GM19455 (cell line): ENCODE measurements at regions not wholly inside any gene's neighbourhood (a gene's known extent, or its start where the extent isn't known, plus 50 kb on each side); places are given as distances from the start of the nearest gene placed in this dataset.
"Not testable (repeated sequence)": the region's sequence is repeated elsewhere in the genome, so short reads cannot be mapped to it uniquely, and the experiment has no call there.

ENCODE experiments used
- ATAC-seq: cut with Tn5 transposase; IDR thresholded peaks from one replicate; pipeline ENCODE4 v1.9.1; 2021; ENCODE audit not compliant: unreplicated experiment

DNA sequence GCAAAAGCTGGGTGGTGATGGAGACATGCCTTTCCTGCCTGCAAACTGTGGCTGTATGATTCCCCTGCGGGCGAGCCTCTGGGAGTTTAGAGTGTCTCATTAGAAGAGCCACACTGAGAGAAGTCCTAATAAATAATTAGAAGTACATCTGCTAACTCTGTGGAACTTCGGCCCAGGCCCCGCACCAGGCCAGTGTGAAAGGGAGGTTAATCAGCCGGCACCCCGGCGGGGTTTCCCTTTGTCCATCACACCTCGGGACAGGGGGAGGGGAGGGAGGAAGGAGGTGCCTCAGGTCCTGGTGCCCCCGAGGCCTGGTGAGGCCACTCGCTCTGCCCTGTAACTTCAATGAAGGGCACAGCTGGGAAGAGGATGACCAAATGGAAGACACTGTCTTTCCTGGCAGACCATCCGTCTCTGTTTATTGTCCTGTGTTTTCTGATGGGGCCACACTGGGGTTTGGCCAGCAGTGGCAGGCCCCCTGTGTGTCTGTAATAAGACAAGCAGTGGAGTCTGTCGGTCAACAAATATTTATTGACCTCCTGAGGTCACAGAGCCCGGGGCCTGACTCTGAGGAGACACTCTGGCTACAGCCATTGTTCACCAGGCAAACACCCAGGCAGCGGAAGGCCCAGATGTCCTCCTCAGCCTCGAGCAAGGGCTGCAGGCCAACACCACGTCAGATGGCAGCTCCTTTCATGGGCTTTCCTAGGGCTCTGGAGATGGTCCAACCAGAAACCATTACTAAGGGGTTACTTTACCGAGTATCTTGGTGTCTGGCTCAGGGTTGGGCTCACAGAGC lies 267.5 kb upstream of the RAB4A start:
- ATAC-seq = no peak

DNA sequence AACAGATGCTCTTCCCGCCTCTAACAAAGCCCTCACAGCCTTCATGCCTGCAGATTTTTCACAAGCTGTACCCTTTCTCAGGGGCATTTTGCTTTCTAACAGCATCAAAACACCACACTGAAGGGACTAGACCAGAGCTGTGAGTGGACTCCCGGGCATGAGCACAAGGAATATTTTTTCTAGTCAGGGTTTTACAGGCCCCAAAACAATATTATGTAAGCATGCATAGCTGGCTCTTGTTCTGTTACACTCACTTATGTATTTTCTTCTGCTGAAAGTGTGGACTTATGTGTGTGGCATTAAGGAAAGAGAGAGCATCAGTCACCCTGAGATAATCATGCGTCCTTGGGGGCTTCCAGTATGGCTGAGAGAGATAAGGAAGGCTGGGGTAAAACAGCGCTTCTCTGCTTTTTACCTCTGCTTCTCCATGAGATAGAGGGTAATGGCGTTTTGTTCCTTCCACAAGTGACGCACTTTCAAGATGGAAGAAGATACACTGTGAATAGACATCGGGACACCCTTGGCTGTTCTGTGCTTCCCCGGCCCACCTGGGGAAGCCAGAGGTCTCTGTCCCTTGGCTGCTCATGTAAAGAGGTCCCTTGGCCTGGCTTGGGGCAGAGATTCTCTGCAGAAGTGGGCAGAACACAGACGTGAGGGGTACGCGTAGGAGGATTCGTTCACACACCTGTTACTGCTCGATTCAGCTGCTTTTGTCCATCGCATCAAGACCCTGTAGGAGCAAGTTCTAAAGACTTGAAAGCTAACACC lies 266.7 kb upstream of the RAB4A start:
- ATAC-seq = no peak

DNA sequence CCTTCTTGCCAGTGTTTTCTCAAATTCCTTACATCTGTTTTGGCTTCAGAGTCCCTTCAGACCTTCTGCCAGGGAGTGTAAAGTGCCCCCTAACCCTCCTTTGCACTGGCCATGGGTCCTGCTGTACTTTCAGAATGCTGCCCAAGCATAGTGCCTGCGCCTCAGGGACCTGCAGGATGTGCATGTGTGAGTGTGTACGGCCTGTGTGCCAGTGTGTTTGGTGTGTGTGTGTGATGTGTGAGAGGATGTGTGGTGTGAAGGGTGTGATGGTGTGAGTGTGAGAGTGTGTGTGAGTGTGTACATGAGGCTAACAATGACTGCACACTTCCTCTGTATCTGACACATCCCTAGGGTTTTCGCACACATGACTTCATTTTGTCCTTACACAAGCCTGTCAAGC lies 265.8 kb upstream of the RAB4A start:
- ATAC-seq = no peak

DNA sequence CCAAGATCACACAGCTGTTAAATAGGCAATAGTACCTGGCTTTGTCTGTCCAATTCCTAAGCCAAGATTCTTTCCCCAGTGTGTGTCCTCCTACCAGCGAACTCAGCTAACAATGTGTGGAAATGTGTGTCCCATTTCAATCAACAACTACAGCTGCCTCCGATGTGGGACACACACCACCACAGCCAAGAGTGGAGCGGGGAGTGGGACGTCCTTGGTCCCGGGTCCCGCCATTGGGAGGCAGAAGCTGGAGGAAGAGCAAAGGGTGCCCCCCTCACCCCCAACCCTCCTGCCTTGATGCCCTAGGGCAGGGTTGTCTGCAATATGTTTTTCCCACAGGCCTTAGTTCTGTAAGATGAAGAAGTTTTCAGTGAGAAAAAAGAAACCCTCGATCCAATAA lies 265.4 kb upstream of the RAB4A start:
- no peak for ATAC-seq

DNA sequence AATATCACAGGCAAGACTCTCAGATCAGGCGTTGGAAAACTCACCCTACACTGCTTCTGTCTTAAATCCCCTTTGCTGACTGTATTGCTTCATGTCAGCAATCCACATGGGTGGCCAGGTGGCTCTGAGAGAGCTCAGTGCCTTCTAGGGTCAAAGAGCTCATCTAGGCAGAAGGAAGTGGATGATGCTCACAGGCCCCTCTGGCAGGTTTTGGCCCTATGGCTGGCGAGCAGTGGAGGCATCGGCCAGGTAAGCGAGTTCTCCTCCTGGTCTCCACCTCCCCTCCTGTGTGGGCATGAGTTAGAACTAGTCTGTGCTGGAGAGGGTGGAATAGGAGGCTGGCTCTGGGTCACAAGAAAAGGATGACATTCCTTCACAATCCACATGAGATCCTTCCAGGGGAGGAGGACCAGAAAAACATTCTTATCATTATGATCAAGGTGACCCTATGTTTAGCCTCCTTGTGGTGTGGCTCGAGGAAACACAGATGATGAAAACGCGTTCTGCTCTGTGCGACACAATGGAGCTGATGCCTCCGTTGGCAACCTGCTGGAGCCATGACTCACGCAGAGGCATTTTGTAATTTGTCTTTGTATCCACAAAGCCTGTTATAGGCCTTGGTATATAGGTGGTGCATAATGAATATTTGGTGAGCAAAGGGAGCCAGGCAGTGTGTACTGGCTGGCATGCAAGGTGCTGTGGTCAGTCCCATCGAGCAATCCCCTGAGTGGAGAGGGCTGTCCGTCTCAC lies 264.6 kb upstream of the RAB4A start:
- ATAC-seq = no peak

DNA sequence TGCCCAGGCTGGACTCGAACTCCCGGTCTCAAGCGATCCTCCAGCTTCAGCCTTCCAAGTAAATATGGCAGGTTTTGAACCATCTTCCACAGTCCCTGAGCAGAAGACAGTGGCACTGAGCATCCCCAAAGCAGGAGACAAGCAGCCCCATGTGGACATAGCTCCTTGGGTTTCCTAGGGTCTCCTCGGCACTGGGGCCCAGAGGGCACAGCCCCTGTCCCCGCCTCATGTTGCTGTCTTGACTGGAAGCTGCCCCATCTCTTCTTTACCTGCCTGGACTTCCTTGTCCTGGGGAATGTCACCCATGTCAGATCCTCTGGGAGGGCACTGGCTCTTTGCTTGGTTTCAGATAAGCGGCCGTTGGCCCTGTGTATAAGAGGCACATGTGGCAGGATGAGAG lies 263.7 kb upstream of the RAB4A start:
- no peak for ATAC-seq

DNA sequence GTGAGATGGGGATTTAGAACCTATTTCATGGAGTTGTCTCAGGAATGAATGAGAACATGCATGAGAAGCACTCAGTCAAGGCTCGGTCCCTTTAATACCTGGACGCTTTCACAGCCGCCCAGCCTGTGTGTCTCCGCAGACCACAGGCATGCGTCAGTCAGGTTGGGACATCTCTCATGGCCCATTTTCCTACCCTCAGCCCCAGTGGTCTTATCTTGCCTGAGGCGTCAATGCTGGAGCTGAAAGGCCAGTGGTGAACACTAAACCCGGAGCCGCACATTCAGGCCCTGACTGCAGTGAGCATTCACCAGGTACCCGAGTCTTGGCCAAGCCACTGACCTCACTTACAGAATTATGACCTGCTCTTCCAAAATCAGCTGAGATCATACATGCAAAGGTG lies 263.2 kb upstream of the RAB4A start:
- ATAC-seq = no peak

DNA sequence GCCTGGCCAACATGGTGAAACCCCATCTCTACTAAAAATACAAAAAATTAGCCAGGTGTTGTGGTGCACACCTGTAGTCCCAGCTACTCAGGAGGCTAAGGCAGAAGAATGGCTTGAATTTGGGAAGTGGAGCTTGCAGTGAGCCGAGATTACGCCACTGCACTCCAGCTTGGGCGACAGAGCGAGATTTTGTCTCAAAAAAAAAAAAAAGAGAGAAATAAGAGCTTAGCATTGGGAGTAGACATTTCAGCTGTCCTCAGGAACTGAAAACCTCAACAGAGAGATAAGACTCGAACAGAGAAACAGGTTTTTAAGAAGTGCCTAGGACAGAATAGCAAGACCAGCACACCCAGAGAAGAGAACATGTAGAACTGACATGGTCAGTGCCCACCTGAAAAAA lies 262.6 kb upstream of the RAB4A start:
- not testable (repeated sequence) for ATAC-seq

DNA sequence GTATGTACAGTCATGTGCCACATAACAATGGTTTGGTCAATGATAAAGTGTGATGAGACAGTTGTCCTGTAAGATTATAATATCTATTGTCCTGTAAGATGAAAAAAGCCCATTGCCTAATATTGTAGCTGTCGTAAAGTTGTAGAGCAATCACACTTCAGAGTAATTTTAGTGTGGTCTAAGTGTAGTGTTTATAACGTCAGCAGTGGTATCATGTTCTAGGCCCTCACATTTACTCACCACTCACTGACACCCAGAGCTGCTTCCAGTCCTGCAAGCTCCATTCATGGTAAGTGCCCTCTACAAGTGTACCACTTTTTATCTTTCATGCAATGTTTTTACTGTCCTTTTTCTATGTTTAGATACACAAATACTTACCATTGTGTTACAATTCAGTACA lies 259.9 kb upstream of the RAB4A start:
- ATAC-seq = no peak

DNA sequence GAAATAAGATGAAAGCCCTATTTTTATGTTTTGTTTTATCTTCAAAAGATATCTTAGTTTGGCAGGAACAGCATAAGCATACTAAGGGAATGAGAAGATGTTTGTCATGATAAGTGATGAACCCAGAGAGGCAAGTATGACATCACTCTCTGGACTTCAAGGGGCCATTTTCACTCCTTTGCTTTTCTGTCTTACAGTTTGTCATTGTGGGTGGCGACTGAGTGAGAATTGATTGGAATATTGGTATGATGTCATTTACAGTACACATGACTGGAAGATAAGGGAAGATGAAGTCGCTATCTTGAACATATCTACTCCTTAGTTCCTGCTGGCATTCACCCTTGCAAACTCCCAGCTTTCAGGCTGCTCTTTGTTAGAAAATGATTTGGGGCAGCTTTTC lies 258.1 kb upstream of the RAB4A start:
- no peak for ATAC-seq

DNA sequence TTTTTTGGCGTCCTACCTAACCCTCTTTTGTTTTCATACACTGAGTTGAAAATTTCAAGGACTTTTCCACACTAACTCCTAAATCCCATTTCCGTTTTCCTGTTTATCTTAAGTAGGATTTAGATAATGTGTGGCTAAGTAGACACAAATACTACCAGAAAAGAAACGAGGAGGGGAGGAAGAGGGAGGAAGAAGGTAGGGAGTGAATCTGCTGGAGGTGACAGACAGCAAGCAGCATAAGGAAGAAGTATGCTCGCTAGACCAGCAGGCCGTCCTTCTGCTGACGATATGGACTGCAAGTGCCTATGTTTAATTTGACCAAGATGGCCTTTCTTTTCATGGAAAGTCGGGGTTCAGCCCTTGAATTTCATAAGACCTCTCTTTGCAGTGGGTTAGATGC lies 256.9 kb upstream of the RAB4A start:
- no peak for ATAC-seq

DNA sequence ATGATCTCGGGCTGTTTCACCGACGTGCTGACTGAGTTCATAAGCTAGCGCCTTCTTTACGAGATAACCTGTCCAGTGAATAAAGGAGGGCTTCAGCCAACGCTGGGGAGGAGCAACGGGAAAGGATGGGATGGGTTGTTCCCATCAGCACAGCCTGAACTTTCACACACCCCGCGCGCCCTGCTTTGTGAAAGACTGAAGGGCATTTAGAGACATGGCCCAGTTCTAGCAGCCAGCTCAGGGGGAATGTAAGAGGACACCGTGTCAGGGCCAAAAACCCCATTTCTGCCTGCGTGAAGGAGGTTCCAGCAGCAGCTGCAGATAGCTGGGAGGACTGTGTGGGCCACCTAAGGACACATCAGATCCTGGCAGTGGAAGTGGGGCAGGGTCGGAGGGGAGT lies 255.1 kb upstream of the RAB4A start:
- no peak for ATAC-seq

DNA sequence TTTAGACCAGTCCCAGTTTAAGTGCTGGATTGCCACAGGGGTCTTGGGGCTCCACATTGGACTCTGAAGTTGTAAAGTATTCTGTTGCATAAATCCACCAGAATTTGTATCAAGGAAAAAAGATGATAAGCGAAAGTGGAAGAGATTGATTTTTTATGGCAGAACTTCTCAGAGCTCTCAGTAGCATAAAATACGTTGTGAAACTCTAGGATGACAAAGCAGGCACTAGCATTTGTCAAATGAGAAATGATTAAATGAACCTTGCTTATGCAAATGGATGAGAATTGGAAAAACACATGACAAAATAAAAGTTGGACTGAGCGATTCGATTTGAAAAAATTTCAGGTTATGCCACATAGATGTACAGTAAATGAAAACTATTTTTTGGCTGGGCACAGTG lies 253.8 kb upstream of the RAB4A start:
- no peak for ATAC-seq

DNA sequence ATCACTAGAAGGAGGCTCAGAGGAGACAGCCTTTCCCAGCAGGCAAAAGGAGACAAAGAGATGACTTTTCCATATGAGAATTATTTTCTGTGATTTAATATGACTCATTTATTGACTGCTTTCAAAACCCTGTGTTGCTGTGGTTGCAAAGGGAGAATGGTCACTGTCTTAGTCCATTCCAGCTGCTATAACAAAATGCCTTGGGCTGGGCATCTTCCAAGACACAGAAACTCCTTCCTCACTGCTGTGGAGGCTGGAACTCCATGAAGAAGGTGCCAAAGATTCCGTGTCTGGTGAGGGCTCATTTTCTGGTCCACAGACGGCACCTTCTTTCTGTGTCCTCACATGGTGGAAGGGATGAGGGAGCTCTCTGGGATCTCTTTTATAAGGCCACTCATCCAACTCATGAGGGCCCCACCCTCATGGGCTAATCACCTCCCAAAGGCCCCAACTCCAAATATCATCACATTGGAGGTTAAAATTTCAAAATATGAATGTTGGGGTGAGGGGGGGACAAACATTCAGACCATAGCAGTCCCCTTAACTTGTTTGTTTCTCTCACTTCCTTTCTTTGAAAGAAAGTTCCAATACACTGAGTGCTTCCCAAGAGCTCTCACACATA lies 252.1 kb upstream of the RAB4A start:
- no peak for ATAC-seq

DNA sequence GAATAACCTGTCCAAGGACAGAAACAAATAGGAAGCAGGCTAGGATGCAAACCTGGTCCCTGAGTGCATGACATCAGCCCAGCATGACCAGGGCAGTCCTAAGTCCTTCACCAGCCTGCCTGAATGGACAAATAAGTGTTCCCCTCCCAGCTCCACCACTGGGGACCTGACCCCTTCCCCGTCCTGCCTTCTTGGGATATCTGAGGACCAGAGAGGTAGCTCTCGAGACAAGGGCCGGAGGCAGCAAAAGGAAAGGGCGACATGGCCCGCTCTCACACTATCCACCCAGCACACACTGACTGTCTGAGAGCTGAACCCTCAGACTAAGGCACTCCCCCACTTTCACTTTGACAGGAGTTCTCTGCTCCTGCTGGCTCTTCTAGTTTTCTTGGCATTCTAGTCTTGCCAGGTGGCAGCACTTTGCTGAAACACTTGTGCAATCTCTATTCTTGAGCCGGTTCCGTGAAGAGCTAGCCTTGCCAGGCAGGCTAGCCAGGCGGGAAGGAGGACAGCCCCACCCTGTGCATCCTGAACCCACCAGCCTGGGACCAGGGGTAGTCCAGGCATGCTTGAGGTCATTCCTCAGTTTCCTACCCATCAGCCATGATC lies 251.1 kb upstream of the RAB4A start:
- no peak for ATAC-seq

DNA sequence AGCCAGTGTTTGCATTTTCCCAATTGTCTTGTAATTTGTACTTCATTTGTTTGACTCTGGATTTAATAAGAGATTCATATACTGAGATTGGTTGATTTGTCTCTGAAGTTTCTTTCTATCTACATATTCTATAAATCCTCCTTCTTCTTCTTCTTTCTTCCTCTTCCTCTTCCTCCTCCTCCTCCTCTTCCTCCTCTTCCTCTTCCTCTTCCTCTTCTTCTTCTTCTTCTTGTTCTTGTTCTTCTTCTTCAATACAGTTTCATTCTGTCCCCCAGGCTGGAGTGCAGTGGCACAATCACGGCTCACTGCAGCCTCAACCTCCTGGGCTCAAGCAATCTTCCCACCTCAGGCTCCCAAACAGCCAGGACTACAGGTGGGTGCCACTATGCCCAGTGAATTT lies 249.9 kb upstream of the RAB4A start:
- ATAC-seq = not testable (repeated sequence)

DNA sequence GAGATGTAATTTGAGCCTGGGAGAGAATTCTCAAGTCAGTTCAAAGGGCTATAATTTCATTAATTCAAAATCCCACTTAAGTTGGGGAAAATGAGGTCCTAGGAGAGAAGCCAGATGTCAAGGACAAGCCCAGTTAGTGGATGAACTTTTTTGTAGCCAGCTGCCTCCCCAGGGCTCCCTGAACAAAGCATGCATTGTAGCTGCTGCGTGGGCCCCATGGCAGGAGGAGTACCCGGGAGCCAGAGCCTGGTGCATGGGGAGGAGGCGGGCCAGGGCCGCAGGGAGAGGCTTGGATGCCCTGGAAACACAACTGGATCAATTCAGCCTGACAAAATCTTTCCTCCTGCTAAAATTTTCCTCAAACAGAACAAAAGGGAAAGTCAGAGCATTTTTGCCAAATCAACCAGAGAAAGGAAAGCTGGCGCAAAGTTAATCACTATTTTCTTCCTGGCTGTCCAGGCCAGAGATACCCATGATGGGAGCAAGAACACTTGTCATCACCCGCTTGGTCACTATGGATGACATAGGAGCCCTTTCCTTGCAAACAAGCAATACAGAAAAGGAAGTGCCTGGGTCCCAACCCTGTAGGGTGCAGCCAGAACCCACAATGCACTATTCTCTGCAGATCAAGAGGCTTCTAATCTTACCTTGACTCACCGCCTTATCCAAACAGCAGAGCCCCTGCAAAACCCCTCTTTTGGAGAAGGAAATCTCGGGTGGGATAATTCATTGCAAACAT lies 248.1 kb upstream of the RAB4A start:
- no peak for ATAC-seq

DNA sequence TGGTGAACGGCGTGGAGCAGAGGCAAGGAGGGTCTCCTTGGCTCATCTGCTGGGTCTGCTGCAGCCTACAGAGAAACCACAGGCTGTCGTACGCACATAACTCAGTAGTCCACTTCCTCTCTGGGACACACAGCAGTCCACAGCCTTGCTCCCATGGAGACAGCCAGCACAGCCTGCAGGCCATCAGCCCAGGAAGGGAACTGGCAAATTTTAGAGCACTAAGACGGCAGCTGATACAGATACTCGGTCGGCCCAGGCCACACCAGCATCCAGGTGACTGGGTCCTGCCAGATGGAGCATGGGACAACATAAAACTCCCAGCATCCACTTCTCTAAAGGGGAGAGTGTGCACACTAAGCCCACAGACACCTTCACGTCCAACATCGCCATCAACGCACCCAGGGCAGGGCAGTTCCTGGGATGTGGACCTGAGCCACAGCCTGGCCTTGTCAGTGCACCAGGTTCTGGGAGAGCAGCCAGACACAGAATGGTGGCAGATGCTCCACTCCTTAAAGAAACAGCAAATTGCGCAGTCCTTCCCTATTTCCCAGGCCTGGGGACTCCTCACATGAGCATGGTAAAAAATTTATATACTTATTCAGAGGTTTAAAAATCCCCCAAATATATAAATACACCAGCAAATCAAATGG lies 247.1 kb upstream of the RAB4A start:
- no peak for ATAC-seq

DNA sequence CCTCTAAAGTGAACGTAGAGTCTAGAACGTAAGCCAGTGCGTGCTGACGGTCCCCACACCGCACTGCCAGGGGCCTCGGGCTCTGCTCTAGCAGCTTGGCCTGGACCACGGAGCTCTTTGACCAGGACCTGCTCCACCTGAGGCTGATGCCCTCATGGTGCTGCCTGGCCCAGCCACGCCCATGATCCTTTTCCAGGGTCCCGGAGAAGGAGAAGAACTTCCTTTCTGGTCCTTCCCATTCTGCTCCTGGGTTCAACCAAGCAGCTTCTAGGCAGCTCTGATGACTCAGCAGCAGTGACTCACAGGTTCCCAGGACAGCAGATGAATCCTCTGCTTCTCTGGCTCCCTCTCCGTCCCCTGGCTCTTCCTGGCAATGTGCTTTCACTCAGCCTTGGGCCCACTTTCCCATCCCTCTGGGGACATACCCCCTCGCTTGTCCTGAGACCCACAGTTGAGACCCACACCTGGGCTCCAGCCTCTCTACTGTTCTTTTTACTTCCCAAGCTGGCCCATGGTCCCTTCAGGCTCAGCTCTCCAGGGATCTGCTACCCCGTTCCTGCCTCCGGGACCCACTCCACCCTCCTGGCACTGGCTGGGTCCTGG lies 246.3 kb upstream of the RAB4A start:
- ATAC-seq = no peak
